Osteoblast (primary cell): ENCODE measurements at regions not wholly inside any gene's neighbourhood (a gene's known extent, or its start where the extent isn't known, plus 50 kb on each side); places are given as distances from the start of the nearest gene placed in this dataset.

Experiments
- DNase-seq: peaks from one replicate; pipeline ENCODE4 v3.0.0; 2011; ENCODE audit warnings: low spot score, mixed read lengths; ENCODE audit not compliant: insufficient read length; ENCODE audit errors: missing footprints
- H2AFZ ChIP-seq: 2 replicates; pipeline ENCODE4 v1.6.0; 2011; ENCODE audit warnings: mild to moderate bottlenecking, low read length
- H3K27ac ChIP-seq: 2 replicates; pipeline ENCODE4 v1.5.1; 2011; ENCODE audit warnings: mild to moderate bottlenecking, low read depth, low read length, moderate library complexity
- H3K27me3 ChIP-seq: 2 replicates; pipeline ENCODE4 v1.6.0; 2012; ENCODE audit warnings: mild to moderate bottlenecking, control low read depth, inconsistent platforms, low read length, moderate library complexity; ENCODE audit not compliant: insufficient read depth
- H3K36me3 ChIP-seq: 2 replicates; pipeline ENCODE4 v1.5.1; 2011; ENCODE audit warnings: mild to moderate bottlenecking, low read length, control low read depth, moderate library complexity; ENCODE audit not compliant: insufficient read depth
- H3K4me1 ChIP-seq: 2 replicates; pipeline ENCODE4 v1.5.1; 2011; ENCODE audit warnings: mild to moderate bottlenecking, low read length, control low read depth, moderate library complexity; ENCODE audit not compliant: insufficient read depth
- H3K4me2 ChIP-seq: 2 replicates; pipeline ENCODE4 v1.6.0; 2011; ENCODE audit warnings: mild to moderate bottlenecking, low read length; ENCODE audit not compliant: insufficient read depth
- H3K4me3 ChIP-seq: fragments of 200-600 bp; sonication (generic); 3 replicates; pipeline ENCODE4 v1.5.1; 2012; ENCODE audit warnings: mild to moderate bottlenecking, low read length, inconsistent platforms; ENCODE audit not compliant: insufficient read depth
- H3K79me2 ChIP-seq: 2 replicates; pipeline ENCODE4 v1.6.0; 2012; ENCODE audit warnings: mild to moderate bottlenecking, low read length, control low read depth, inconsistent platforms; ENCODE audit not compliant: insufficient read depth
- H3K9me3 ChIP-seq: 2 replicates; pipeline ENCODE4 v1.5.1; 2011; ENCODE audit warnings: low read depth, low read length, control low read depth
- H4K20me1 ChIP-seq: 2 replicates; pipeline ENCODE4 v1.6.0; 2012; ENCODE audit warnings: mild to moderate bottlenecking, low read length, control low read depth; ENCODE audit not compliant: insufficient read depth
- TF ChIP-seq, protein P1 (sequence below): IDR thresholded peaks from 2 replicates; pipeline ENCODE4 v1.5.1; 2011; ENCODE audit warnings: mild to moderate bottlenecking, low read depth, low read length, moderate library complexity; ENCODE audit errors: extremely low read depth

DNA sequence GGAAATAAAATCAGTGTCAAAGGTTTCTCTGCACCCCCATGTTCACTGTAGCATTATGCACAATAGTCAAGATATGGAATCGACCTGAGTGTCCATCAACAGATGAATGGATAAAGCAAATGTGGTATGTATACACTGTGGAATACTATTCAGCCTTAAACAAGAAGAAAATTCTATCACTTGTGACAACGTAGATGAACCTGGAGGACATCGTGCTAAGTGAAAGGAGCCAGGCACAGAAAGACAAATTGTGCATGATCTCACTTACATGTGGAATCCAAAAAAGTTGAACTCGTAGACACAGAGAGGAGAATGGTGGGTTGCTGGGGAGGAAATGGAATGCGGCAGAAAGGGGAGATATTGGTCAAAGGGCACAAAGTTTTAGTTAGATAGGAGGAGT lies 136.3 kb upstream of the ESR1 start:
- no peaks in the 10 kb centered on the region for H3K36me3 ChIP-seq

GRCh38 chr6:151674578-151674977 lies 132.9 kb upstream of the ESR1 start:
- H3K4me2 ChIP-seq, result no peak overlapping the region
- no peaks in the 10 kb centered on the region for H3K36me3 ChIP-seq
- H2AFZ ChIP-seq, result no peak overlapping the region
- DNase-seq, result no peak
- H3K79me2 ChIP-seq, result no peaks in the 10 kb centered on the region
- H4K20me1 ChIP-seq, result no peaks in the 10 kb centered on the region
- no peak overlapping the region for H3K27ac ChIP-seq
- H3K4me3 ChIP-seq, result no peak overlapping the region
- no peaks in the 10 kb centered on the region for H3K9me3 ChIP-seq
- H3K4me1 ChIP-seq, result peaks cover 5% of the 10 kb centered on the region
- TF ChIP-seq, protein P1, sequence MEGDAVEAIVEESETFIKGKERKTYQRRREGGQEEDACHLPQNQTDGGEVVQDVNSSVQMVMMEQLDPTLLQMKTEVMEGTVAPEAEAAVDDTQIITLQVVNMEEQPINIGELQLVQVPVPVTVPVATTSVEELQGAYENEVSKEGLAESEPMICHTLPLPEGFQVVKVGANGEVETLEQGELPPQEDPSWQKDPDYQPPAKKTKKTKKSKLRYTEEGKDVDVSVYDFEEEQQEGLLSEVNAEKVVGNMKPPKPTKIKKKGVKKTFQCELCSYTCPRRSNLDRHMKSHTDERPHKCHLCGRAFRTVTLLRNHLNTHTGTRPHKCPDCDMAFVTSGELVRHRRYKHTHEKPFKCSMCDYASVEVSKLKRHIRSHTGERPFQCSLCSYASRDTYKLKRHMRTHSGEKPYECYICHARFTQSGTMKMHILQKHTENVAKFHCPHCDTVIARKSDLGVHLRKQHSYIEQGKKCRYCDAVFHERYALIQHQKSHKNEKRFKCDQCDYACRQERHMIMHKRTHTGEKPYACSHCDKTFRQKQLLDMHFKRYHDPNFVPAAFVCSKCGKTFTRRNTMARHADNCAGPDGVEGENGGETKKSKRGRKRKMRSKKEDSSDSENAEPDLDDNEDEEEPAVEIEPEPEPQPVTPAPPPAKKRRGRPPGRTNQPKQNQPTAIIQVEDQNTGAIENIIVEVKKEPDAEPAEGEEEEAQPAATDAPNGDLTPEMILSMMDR, result no peak
- H3K27me3 ChIP-seq, result no peaks in the 10 kb centered on the region

More for the DNA sequence above, 136.3 kb upstream of the ESR1 start:
- TF ChIP-seq, protein P1, result no peak
- Histone ChIP-seq H3K4me1 (peaks cover 10% of the 10 kb centered on the region), H3K4me2 (no peak overlapping the region), H2AFZ (no peak overlapping the region), H3K79me2 (no peaks in the 10 kb centered on the region), H3K27me3 (no peaks in the 10 kb centered on the region), H4K20me1 (no peaks in the 10 kb centered on the region), H3K4me3 (no peak overlapping the region), H3K9me3 (no peaks in the 10 kb centered on the region), H3K27ac (no peak overlapping the region)
- no peak for DNase-seq

DNA sequence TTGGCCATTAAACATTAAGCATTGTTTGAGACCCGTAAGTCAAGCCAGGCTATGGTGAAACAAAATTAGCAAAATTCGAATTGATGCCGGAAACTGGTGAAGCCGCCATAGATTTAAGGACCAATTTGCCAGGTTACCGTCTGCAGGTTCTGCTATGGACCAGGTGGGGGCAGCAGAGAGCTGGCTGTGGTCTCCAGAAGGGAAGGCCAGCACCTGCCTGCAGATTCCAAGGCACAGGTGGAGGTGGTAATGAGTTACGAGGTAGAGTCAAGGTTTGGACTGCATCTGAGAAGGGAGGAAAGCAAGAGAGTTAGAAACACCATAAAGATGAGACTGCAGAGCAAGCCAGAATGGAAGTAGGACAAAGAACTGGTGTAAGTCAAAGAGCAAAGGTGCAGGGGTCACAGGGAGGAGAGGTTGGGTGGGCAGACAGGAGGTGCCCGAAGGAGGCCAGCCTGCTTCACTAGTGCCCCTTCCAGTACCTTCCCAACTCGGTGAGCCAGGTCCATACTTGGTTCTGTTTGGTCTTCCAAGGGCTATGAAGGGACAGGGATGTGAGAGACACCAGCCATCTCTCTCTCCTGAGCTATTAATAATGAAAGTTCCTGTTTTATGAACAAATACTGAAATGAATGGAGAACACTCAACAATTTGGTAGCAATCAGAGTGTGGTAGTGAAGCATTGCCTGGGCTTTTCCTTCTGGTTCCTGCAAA lies 131.6 kb upstream of the ESR1 start:
- Histone ChIP-seq H2AFZ (no peak overlapping the region), H3K79me2 (no peaks in the 10 kb centered on the region), H3K27ac (no peak overlapping the region), H3K4me1 (peaks cover 5% of the 10 kb centered on the region), H4K20me1 (no peaks in the 10 kb centered on the region), H3K9me3 (no peaks in the 10 kb centered on the region), H3K4me3 (no peak overlapping the region), H3K27me3 (no peaks in the 10 kb centered on the region), H3K36me3 (no peaks in the 10 kb centered on the region), H3K4me2 (no peak overlapping the region)
- TF ChIP-seq, protein P1, result peak; percentile 88
- DNase-seq, result no peak

GRCh38 chr6:151676460-151676945 lies 131.0 kb upstream of the ESR1 start:
- DNase-seq, result no peak
- H3K79me2 ChIP-seq, result no peaks in the 10 kb centered on the region
- no peaks in the 10 kb centered on the region for H3K9me3 ChIP-seq
- no peak overlapping the region for H2AFZ ChIP-seq
- peaks cover 10% of the 10 kb centered on the region for H3K4me1 ChIP-seq
- H4K20me1 ChIP-seq, result no peaks in the 10 kb centered on the region
- H3K27ac ChIP-seq, result no peak overlapping the region
- no peak overlapping the region for H3K4me2 ChIP-seq
- TF ChIP-seq, protein P1, result no peak
- no peaks in the 10 kb centered on the region for H3K27me3 ChIP-seq
- H3K4me3 ChIP-seq, result no peak overlapping the region
- H3K36me3 ChIP-seq, result no peaks in the 10 kb centered on the region
